ENCODE measurements at regions not wholly inside any gene's neighbourhood (a gene's known extent, or its start where the extent isn't known, plus 50 kb on each side); places are given as distances from the start of the nearest gene placed in this dataset.

GRCh38 chr7:25970356-25970755 lies 181.6 kb upstream of the NFE2L3 start:
- TF ChIP-seq CTCF (IDR thresholded peaks at IDR 0.05; ENCODE audit: unreplicated experiment), result no peak
- H3K4me3 Mint-ChIP-seq (ENCODE audit: unreplicated experiment), result no peak overlapping the region
- no peaks in the 10 kb centered on the region for H3K36me3 Mint-ChIP-seq (ENCODE audit: low read depth, unreplicated experiment)
- peaks cover 4% of the 10 kb centered on the region for H3K4me1 Mint-ChIP-seq (ENCODE audit: unreplicated experiment)
- H3K9me3 Mint-ChIP-seq (ENCODE audit: unreplicated experiment), result no peaks in the 10 kb centered on the region
- no peak for DNase-seq (ENCODE audit: low spot score)
- no peak overlapping the region for H3K27ac Mint-ChIP-seq (ENCODE audit: unreplicated experiment)
- H3K27me3 Mint-ChIP-seq (ENCODE audit: unreplicated experiment), result peaks cover 2% of the 10 kb centered on the region

- Mint-ChIP-seq H3K27ac (ENCODE audit: unreplicated experiment) (no peak overlapping the region), H3K4me1 (ENCODE audit: unreplicated experiment) (peaks cover 4% of the 10 kb centered on the region), H3K4me3 (ENCODE audit: unreplicated experiment) (no peak overlapping the region), H3K9me3 (ENCODE audit: unreplicated experiment) (no peaks in the 10 kb centered on the region), H3K27me3 (ENCODE audit: unreplicated experiment) (peaks cover 2% of the 10 kb centered on the region), H3K36me3 (ENCODE audit: low read depth, unreplicated experiment) (no peaks in the 10 kb centered on the region)
- no peak for TF ChIP-seq CTCF (IDR thresholded peaks at IDR 0.05; ENCODE audit: unreplicated experiment)
- DNase-seq (ENCODE audit: low spot score), result no peak
Measured at GRCh38 chr7:25970911-25971310, 181.1 kb upstream of the NFE2L3 start.

GRCh38 chr7:25976630-25977029 lies 175.4 kb upstream of the NFE2L3 start:
- TF ChIP-seq CTCF (IDR thresholded peaks at IDR 0.05; ENCODE audit: unreplicated experiment), result no peak
- Mint-ChIP-seq H3K4me1 (ENCODE audit: unreplicated experiment) (no peaks in the 10 kb centered on the region), H3K4me3 (ENCODE audit: unreplicated experiment) (no peak overlapping the region), H3K27ac (ENCODE audit: unreplicated experiment) (no peak overlapping the region), H3K36me3 (ENCODE audit: low read depth, unreplicated experiment) (no peaks in the 10 kb centered on the region), H3K27me3 (ENCODE audit: unreplicated experiment) (peaks cover 6% of the 10 kb centered on the region), H3K9me3 (ENCODE audit: unreplicated experiment) (no peaks in the 10 kb centered on the region)
- no peak for DNase-seq (ENCODE audit: low spot score)

- no peak overlapping the region for H3K27ac Mint-ChIP-seq (ENCODE audit: unreplicated experiment)
- no peaks in the 10 kb centered on the region for H3K4me1 Mint-ChIP-seq (ENCODE audit: unreplicated experiment)
- H3K27me3 Mint-ChIP-seq (ENCODE audit: unreplicated experiment), result peaks cover 5% of the 10 kb centered on the region
- no peaks in the 10 kb centered on the region for H3K9me3 Mint-ChIP-seq (ENCODE audit: unreplicated experiment)
- DNase-seq (ENCODE audit: low spot score), result no peak
- no peak overlapping the region for H3K4me3 Mint-ChIP-seq (ENCODE audit: unreplicated experiment)
- no peak for TF ChIP-seq CTCF (IDR thresholded peaks at IDR 0.05; ENCODE audit: unreplicated experiment)
- H3K36me3 Mint-ChIP-seq (ENCODE audit: low read depth, unreplicated experiment), result no peaks in the 10 kb centered on the region
Measured at GRCh38 chr7:25978466-25978865, 173.5 kb upstream of the NFE2L3 start.

GRCh38 chr7:25979605-25980004 lies 172.4 kb upstream of the NFE2L3 start:
- Mint-ChIP-seq H3K36me3 (ENCODE audit: low read depth, unreplicated experiment) (no peaks in the 10 kb centered on the region), H3K9me3 (ENCODE audit: unreplicated experiment) (no peaks in the 10 kb centered on the region), H3K27me3 (ENCODE audit: unreplicated experiment) (peaks cover 5% of the 10 kb centered on the region), H3K4me1 (ENCODE audit: unreplicated experiment) (no peaks in the 10 kb centered on the region), H3K4me3 (ENCODE audit: unreplicated experiment) (no peak overlapping the region), H3K27ac (ENCODE audit: unreplicated experiment) (no peak overlapping the region)
- no peak for TF ChIP-seq CTCF (IDR thresholded peaks at IDR 0.05; ENCODE audit: unreplicated experiment)
- DNase-seq (ENCODE audit: low spot score), result no peak
